ENCODE measurements at regions not wholly inside any gene's neighbourhood (a gene's known extent, or its start where the extent isn't known, plus 50 kb on each side); places are given as distances from the start of the nearest gene placed in this dataset.

DNA sequence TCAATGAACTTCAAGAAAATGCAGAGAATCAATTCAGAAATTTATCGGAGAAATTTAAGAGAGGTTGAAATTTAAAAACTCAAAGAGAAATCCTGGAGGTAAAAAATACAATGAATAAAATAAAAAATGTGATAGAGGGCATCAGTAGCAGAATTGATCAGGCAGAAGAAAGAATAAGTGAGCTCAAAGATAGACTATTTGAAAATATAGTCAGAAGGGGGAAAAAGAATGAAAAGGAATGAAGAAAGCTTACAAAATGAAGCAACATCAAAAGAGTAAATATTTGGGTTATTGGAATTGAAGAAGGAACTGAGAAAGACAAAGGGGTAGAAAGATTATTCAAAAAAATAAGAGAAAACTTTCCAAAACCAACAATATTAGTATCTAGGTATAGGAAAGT, 291.4 kb downstream of the SH2D4B start:
- TF ChIP-seq, protein P1, sequence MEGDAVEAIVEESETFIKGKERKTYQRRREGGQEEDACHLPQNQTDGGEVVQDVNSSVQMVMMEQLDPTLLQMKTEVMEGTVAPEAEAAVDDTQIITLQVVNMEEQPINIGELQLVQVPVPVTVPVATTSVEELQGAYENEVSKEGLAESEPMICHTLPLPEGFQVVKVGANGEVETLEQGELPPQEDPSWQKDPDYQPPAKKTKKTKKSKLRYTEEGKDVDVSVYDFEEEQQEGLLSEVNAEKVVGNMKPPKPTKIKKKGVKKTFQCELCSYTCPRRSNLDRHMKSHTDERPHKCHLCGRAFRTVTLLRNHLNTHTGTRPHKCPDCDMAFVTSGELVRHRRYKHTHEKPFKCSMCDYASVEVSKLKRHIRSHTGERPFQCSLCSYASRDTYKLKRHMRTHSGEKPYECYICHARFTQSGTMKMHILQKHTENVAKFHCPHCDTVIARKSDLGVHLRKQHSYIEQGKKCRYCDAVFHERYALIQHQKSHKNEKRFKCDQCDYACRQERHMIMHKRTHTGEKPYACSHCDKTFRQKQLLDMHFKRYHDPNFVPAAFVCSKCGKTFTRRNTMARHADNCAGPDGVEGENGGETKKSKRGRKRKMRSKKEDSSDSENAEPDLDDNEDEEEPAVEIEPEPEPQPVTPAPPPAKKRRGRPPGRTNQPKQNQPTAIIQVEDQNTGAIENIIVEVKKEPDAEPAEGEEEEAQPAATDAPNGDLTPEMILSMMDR (IDR thresholded peaks at IDR 0.05; ENCODE audit: insufficient read depth, low read length): no peak
- TF ChIP-seq, protein P2, sequence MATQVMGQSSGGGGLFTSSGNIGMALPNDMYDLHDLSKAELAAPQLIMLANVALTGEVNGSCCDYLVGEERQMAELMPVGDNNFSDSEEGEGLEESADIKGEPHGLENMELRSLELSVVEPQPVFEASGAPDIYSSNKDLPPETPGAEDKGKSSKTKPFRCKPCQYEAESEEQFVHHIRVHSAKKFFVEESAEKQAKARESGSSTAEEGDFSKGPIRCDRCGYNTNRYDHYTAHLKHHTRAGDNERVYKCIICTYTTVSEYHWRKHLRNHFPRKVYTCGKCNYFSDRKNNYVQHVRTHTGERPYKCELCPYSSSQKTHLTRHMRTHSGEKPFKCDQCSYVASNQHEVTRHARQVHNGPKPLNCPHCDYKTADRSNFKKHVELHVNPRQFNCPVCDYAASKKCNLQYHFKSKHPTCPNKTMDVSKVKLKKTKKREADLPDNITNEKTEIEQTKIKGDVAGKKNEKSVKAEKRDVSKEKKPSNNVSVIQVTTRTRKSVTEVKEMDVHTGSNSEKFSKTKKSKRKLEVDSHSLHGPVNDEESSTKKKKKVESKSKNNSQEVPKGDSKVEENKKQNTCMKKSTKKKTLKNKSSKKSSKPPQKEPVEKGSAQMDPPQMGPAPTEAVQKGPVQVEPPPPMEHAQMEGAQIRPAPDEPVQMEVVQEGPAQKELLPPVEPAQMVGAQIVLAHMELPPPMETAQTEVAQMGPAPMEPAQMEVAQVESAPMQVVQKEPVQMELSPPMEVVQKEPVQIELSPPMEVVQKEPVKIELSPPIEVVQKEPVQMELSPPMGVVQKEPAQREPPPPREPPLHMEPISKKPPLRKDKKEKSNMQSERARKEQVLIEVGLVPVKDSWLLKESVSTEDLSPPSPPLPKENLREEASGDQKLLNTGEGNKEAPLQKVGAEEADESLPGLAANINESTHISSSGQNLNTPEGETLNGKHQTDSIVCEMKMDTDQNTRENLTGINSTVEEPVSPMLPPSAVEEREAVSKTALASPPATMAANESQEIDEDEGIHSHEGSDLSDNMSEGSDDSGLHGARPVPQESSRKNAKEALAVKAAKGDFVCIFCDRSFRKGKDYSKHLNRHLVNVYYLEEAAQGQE (IDR thresholded peaks at IDR 0.05; ENCODE audit: insufficient replicate concordance, low read depth): no peak
- TF ChIP-seq POLR2AphosphoS5 (IDR thresholded peaks at IDR 0.05; ENCODE audit: low read depth) (no peak), GABPA (IDR thresholded peaks at IDR 0.05; ENCODE audit: low read depth) (no peak), SPI1 (IDR thresholded peaks at IDR 0.05; ENCODE audit: borderline replicate concordance, low read depth) (no peak)

All from HL-60 (cell line).